IPS-15b (cell line): ENCODE measurements at regions not wholly inside any gene's neighbourhood (a gene's known extent, or its start where the extent isn't known, plus 50 kb on each side); places are given as distances from the start of the nearest gene placed in this dataset.
"Not testable (repeated sequence)": the region's sequence is repeated elsewhere in the genome, so short reads cannot be mapped to it uniquely, and the experiment has no call there.

Experiments used
- H3K27me3 ChIP-seq: one replicate; pipeline ENCODE4 v1.6.1; 2013; ENCODE audit warnings: low read length; ENCODE audit not compliant: control insufficient read depth, insufficient read depth
- H3K36me3 ChIP-seq: one replicate; pipeline ENCODE4 v1.6.1; 2013; ENCODE audit warnings: low read length; ENCODE audit not compliant: control insufficient read depth, insufficient read depth
- H3K4me1 ChIP-seq: one replicate; pipeline ENCODE4 v1.6.1; 2013; ENCODE audit warnings: mild to moderate bottlenecking, low read length; ENCODE audit not compliant: control insufficient read depth, insufficient read depth
- H3K4me3 ChIP-seq: one replicate; pipeline ENCODE4 v1.5.1; 2013; ENCODE audit warnings: low read depth, low read length
- H3K9ac ChIP-seq: one replicate; pipeline ENCODE4 v1.6.1; 2013; ENCODE audit warnings: low read depth, mild to moderate bottlenecking, low read length
- H3K9me3 ChIP-seq: one replicate; pipeline ENCODE4 v1.6.1; 2013; ENCODE audit warnings: mild to moderate bottlenecking, low read length; ENCODE audit not compliant: control insufficient read depth, insufficient read depth

DNA sequence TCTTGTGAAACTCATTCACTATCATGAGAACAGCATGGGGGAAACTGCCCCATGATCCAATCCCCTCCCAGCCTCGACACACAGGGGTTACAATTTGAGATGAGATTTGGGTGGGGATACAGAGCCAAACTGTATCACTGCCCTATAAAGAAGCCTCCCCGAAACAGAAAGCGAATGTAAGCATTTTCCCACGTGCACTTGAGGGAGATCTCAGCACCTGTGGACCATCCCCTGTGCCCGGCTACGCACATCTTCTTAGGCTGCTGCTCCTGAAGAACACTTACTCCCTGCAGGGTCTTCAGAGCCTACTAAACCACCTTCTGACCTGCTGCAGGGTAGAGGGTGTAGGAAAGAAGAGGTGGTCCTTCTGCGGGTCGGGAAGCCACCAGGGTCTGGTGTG is 410.2 kb upstream of the IRX2 start:
- Histone ChIP-seq H3K27me3 (no peaks in the 10 kb centered on the region), H3K9ac (no peak overlapping the region), H3K4me1 (no peaks in the 10 kb centered on the region), H3K9me3 (no peaks in the 10 kb centered on the region), H3K36me3 (no peaks in the 10 kb centered on the region), H3K4me3 (no peak overlapping the region)

DNA sequence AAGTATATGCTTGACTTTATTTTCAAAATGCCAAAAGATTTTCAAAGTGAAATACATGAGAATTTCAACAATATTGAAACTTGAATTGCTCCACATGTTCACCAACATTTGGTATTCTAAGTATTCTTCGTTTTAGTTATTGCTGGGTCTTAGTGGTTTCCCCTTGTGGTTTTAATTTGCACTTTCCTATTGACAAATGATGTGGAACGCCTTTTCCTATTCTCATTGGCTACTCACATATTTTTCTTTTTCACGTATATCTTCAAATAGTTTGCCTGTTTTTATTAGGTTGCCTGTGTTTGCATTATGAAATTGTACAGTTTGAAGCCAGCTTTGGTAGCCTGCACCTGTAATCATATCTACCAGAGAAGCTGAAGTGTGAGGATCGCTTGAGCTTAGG is 405.7 kb upstream of the IRX2 start:
- Histone ChIP-seq H3K4me1 (no peaks in the 10 kb centered on the region), H3K9me3 (no peaks in the 10 kb centered on the region), H3K4me3 (no peak overlapping the region), H3K9ac (no peak overlapping the region), H3K36me3 (no peaks in the 10 kb centered on the region), H3K27me3 (no peaks in the 10 kb centered on the region)

DNA sequence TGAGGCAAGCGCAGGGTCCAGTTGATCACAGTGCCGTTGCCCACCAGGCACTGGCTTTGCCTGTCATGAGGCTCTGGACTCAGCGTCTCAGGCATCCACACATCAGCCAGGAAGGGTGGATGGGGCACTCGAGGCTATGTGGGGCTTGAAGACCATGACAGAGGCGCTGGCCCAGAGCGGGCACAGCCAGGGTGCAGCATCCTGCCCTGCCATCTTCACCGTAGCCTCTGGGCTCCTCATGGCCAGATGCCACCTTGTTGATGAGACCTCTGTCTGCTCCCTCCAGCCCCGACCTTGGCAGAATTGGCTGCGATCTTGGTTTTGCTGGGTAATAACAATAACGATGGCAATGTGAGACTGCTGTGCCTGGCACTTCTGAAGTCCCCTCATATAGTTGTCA is 404.2 kb upstream of the IRX2 start:
- H3K4me1 ChIP-seq = no peaks in the 10 kb centered on the region
- H3K9me3 ChIP-seq = no peaks in the 10 kb centered on the region
- H3K36me3 ChIP-seq = no peaks in the 10 kb centered on the region
- no peak overlapping the region for H3K4me3 ChIP-seq
- no peak overlapping the region for H3K9ac ChIP-seq
- H3K27me3 ChIP-seq = no peaks in the 10 kb centered on the region

DNA sequence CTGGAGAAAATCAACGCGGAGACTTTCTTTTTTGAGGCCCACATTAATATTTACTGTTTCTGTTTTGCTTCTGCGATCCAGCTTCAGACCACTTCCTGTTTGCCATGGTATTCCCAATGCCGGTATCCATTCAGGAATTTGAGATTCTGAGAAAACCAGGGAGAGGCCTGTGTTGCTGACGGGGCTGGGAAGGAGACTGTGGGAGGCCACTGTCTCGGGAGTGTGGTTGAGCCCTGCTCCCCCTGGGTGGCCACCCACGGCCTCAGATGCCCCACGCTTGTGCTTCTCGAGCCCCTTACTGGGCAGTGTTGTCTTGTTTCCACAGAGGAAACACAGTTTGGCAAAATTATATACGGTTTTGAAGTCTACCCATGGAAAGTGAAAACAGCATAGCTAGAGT is 403.6 kb upstream of the IRX2 start:
- H3K4me1 ChIP-seq = no peaks in the 10 kb centered on the region
- no peaks in the 10 kb centered on the region for H3K27me3 ChIP-seq
- no peaks in the 10 kb centered on the region for H3K36me3 ChIP-seq
- no peak overlapping the region for H3K4me3 ChIP-seq
- H3K9ac ChIP-seq = no peak overlapping the region
- H3K9me3 ChIP-seq = no peaks in the 10 kb centered on the region

DNA sequence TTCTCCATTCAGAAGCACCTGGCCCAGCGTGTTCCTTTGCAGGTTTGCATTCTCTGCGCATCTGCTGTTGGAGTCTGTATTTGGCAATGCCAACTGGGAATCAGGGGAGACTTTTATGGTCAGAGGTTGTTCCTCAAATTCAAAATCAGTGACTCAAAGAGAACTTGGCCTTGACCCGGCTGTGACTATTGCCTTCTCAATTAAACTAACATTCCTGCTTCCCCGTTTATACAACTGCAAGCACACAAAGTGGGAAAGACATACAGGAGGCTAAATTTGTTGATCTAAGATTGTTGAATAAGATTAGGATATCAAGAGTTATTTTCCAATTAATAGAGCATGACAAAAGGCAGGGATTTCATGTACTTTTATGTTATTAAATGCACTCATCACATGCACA is 402.4 kb upstream of the IRX2 start:
- Histone ChIP-seq H3K36me3 (no peaks in the 10 kb centered on the region), H3K9ac (no peak overlapping the region), H3K27me3 (no peaks in the 10 kb centered on the region), H3K4me3 (no peak overlapping the region), H3K9me3 (no peaks in the 10 kb centered on the region), H3K4me1 (no peaks in the 10 kb centered on the region)

DNA sequence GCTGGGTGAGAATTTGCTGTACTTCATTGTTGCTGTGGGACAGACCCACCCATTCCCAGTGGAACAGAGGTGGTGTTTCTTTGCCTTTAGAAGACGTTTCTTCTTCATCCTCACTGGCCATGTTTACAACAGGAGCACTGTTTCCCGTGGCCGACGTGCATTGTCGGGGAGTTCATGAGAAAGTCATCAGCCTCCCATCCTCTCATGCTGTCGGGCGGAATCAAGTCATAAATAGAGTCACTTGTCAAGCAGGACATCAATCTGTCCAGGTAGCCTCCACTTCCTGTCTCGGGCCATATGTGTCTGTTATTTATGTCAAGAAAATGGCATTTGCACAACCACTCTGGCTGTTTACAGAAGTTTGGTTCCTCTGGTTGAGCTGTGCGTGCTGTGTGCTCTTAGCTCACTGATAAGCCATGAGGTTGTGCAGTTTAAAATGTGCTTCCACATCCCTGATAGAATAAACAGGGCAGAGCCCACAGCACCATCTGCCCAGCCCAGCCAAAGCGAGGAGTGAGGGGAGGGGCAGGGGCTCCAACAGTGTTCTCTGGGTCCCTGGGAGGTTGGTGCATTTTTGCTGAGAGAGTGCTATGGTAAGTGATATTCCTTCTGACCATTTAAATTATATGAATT is 401.9 kb upstream of the IRX2 start:
- Histone ChIP-seq H3K4me3 (no peak overlapping the region), H3K4me1 (no peaks in the 10 kb centered on the region), H3K9ac (no peak overlapping the region), H3K36me3 (no peaks in the 10 kb centered on the region), H3K9me3 (no peaks in the 10 kb centered on the region), H3K27me3 (no peaks in the 10 kb centered on the region)

DNA sequence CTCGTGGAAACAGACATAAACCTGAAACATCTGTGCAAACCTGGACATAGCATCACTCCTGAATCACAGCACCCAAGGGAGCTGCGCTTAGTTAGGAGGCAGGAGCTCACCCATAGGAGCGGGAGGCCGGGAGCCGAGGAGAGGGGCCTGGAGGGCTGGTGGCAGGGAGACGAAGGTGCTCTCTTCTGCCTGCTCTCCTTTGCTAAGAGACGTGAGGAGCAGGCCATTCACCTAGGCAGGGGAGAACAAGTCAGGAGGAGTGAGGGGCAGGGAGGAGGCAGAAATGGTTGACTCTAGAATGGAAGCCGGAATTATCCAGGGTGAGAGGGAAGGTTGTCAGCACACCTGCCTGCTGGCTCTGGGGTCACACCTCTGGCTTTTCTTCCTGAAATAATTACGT is 398.4 kb upstream of the IRX2 start:
- Histone ChIP-seq H3K36me3 (no peaks in the 10 kb centered on the region), H3K9ac (no peak overlapping the region), H3K4me3 (no peak overlapping the region), H3K4me1 (no peaks in the 10 kb centered on the region), H3K27me3 (no peaks in the 10 kb centered on the region), H3K9me3 (no peaks in the 10 kb centered on the region)

DNA sequence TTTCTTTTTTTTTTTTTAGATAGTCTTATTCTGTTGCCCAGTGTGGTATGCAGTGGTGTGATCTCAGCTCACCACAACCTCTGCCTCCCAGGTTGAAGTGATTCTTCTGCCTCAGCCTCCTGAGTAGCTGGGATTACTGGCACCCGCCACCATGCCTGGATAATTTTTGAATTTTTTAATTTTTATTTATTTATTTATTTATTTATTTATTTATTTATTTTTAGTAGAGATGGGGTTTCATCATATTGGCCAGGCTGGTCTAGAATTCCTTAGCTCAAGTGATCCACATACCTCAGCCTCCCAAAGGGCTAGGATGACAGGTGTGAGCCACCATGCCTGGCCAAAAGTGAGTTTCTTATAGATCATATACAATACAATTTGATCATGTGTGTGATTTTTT is 395.9 kb upstream of the IRX2 start:
- H3K4me1 ChIP-seq, H3K27me3 ChIP-seq, H3K4me3 ChIP-seq, H3K9me3 ChIP-seq, H3K9ac ChIP-seq, H3K36me3 ChIP-seq: not testable (repeated sequence)

DNA sequence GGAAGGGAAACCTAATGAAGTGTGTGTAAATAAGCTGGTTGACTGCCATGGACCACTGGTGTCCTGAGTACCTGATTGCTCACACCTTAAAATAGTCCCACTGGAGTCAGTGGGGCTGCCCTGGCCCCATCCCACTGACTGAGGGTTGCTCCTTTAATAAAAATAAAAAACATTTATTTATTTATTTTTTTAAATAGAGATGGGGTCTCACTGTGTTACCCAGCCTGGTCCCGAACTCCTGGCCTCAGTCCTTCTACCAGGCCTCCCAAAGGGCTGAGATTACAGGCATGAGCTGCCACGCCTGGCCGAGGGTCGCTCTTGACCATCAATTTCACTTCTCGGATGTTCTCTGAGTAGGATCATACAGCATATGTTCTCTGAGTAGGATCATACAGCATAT is 394.2 kb upstream of the IRX2 start:
- Histone ChIP-seq H3K4me3 (no peak overlapping the region), H3K27me3 (no peaks in the 10 kb centered on the region), H3K4me1 (no peaks in the 10 kb centered on the region), H3K9ac (no peak overlapping the region), H3K36me3 (no peaks in the 10 kb centered on the region), H3K9me3 (no peaks in the 10 kb centered on the region)

DNA sequence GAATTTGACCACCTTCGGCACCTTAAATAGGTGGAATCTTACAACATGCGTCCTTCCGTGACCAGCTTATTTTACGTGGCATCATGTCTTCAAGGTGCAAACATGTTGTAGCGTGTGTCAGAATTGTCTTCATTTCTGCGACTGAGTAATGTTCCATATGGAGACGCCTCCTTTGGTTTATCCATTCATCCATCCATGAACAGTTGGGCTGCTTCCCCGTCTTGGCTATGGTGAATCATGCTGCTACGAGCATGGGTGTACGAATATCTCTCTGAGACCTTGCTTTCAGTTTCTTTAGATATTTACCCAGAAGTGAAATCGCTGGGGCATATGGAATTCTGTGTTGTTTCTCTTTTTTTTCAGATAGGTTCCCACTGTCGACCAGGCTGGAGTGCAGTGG is 391.9 kb upstream of the IRX2 start:
- no peaks in the 10 kb centered on the region for H3K36me3 ChIP-seq
- H3K9ac ChIP-seq = no peak overlapping the region
- H3K4me1 ChIP-seq = no peaks in the 10 kb centered on the region
- H3K9me3 ChIP-seq = no peaks in the 10 kb centered on the region
- peaks cover 3% of the 10 kb centered on the region for H3K27me3 ChIP-seq
- no peak overlapping the region for H3K4me3 ChIP-seq

DNA sequence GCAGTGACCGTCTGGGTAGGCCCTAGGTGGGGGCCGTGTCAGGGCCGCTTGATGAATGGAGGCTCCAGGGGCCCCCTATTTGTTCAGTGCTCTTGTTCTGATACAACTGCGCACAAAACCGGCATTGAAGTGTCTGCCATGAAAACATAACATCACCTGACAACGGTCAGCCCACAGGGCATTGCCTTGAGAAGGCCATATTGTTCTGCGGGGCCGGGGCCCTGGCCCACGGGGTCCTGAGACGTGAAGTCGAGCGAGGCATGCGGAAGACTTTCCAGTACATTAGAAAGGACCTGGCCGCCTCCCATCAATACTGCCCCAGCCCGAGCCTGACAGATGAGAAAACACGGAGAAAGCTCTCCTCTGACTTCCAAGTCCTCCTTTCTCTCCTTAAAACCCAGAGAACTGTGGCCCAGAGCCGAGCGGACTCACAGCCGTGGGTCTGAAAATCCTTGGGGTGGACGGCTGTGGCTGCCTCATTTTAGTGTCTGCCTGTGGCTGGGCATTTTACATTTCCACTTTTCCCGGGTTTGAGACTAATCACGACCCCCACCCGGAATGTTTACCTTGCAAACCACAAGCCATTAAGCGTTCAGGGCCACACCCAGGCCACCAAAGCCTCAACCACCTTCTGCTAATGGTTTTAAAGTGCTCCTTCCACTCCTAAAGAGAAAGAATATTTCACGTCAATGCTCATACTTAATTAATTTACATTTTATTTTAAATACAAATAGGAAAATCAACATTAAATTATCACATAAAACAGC is 391.0 kb upstream of the IRX2 start:
- no peaks in the 10 kb centered on the region for H3K9me3 ChIP-seq
- peaks cover 3% of the 10 kb centered on the region for H3K27me3 ChIP-seq
- no peak overlapping the region for H3K4me3 ChIP-seq
- no peaks in the 10 kb centered on the region for H3K4me1 ChIP-seq
- H3K36me3 ChIP-seq = no peaks in the 10 kb centered on the region
- no peak overlapping the region for H3K9ac ChIP-seq

DNA sequence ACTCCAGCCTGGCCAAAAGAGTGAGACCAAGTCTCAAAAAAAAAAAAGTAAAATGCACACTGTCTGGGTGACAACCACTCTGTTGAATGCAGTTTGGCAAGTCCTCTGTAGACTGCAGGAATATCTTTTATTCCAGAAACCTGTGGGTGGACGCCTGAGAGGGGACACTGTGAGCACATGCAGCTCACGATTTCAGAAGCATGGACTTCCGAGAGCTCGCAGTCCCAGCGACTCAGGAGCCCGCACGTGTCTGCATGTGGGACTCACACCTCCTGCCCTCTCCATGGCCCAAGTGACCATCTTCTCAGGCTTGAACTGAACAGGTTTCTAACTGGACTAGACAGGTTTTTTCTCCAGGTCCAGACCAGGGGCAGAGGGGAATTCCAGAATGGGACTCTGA is 388.6 kb upstream of the IRX2 start:
- no peaks in the 10 kb centered on the region for H3K36me3 ChIP-seq
- no peaks in the 10 kb centered on the region for H3K4me1 ChIP-seq
- H3K27me3 ChIP-seq = peaks cover 3% of the 10 kb centered on the region
- no peak overlapping the region for H3K4me3 ChIP-seq
- no peak overlapping the region for H3K9ac ChIP-seq
- H3K9me3 ChIP-seq = no peaks in the 10 kb centered on the region
